ENCODE measurements at regions not wholly inside any gene's neighbourhood (a gene's known extent, or its start where the extent isn't known, plus 50 kb on each side); places are given as distances from the start of the nearest gene placed in this dataset.

GRCh38 chr12:132391326-132392041 is 62.1 kb upstream of the GALNT9 start:
- Histone ChIP-seq H3K27ac (no peak overlapping the region), H3K4me3 (no peak overlapping the region), H3K27me3 (peaks cover 5 to 68% (median 33%) of the 10 kb centered on the region in 3 donors), H3K9me3 (no peaks in the 10 kb centered on the region), H3K36me3 (no peaks in the 10 kb centered on the region), H3K4me1 (no peaks in the 10 kb centered on the region)
- peak; percentile 62 for DNase-seq
- intact Hi-C loops (cut with DNase I): no loop called here
- 91% methylated on average over 43 of the region's 43 CpGs for WGBS, 2 donors
- TF ChIP-seq POLR2AphosphoS5 (IDR thresholded peaks at IDR 0.05): no peak
- no peak for TF ChIP-seq EP300 (IDR thresholded peaks at IDR 0.05)
- no peak for TF ChIP-seq CTCF (IDR thresholded peaks at IDR 0.05)
- TF ChIP-seq POLR2A (IDR thresholded peaks at IDR 0.05): no peak

GRCh38 chr12:132390287-132391076 is 61.1 kb upstream of the GALNT9 start:
- 81 to 89% methylated on average over 23 of the region's 23 CpGs for WGBS, 2 donors
- TF ChIP-seq POLR2A (IDR thresholded peaks at IDR 0.05) (no peak), EP300 (IDR thresholded peaks at IDR 0.05) (no peak), POLR2AphosphoS5 (IDR thresholded peaks at IDR 0.05) (no peak), CTCF (IDR thresholded peaks at IDR 0.05) (no peak)
- Histone ChIP-seq H3K9me3 (no peaks in the 10 kb centered on the region), H3K27me3 (peaks cover 5 to 72% (median 35%) of the 10 kb centered on the region in 3 donors), H3K27ac (no peak overlapping the region), H3K36me3 (no peaks in the 10 kb centered on the region), H3K4me3 (no peak overlapping the region), H3K4me1 (peaks cover 0 to 4% (median 0%) of the 10 kb centered on the region in 4 donors)
- intact Hi-C loops (cut with DNase I): no loop called here
- peak; percentile 56 for DNase-seq

- peaks cover 5 to 77% (median 35%) of the 10 kb centered on the region in 3 donors for H3K27me3 ChIP-seq
- intact Hi-C loops (cut with DNase I): no loop called here
- DNase-seq: no peak
- no peaks in the 10 kb centered on the region for H3K36me3 ChIP-seq
- WGBS, 2 donors: 33 to 53% methylated on average over 21 of the region's 21 CpGs
- H3K4me3 ChIP-seq: no peak overlapping the region
- H3K27ac ChIP-seq: no peak overlapping the region
- TF ChIP-seq POLR2A (IDR thresholded peaks at IDR 0.05): no peak
- no peak for TF ChIP-seq POLR2AphosphoS5 (IDR thresholded peaks at IDR 0.05)
- no peak for TF ChIP-seq EP300 (IDR thresholded peaks at IDR 0.05)
- no peak for TF ChIP-seq CTCF (IDR thresholded peaks at IDR 0.05)
- H3K9me3 ChIP-seq: no peaks in the 10 kb centered on the region
- H3K4me1 ChIP-seq: peaks cover 0 to 4% (median 0%) of the 10 kb centered on the region in 4 donors
These were observed 60.3 kb upstream of the GALNT9 start for GRCh38 chr12:132389526-132390286.

GRCh38 chr12:132389026-132389425 is 59.6 kb upstream of the GALNT9 start:
- H3K27me3 ChIP-seq: peaks cover 5 to 78% (median 35%) of the 10 kb centered on the region in 3 donors
- 34 to 62% methylated on average over 16 of the region's 16 CpGs for WGBS, 2 donors

More at GRCh38 chr12:132389026-132389425, 59.6 kb upstream of the GALNT9 start:
- TF ChIP-seq POLR2A (IDR thresholded peaks at IDR 0.05) (no peak), EP300 (IDR thresholded peaks at IDR 0.05) (no peak), CTCF (IDR thresholded peaks at IDR 0.05) (no peak), POLR2AphosphoS5 (IDR thresholded peaks at IDR 0.05) (no peak)
- no peak overlapping the region for H3K27ac ChIP-seq
- H3K4me3 ChIP-seq: no peak overlapping the region
- H3K9me3 ChIP-seq: no peaks in the 10 kb centered on the region
- peaks cover 0 to 4% (median 0%) of the 10 kb centered on the region in 4 donors for H3K4me1 ChIP-seq
- intact Hi-C loops (cut with DNase I): no loop called here
- H3K36me3 ChIP-seq: no peaks in the 10 kb centered on the region
- peak; percentile 25 for DNase-seq
